ENCODE measurements at regions not wholly inside any gene's neighbourhood (a gene's known extent, or its start where the extent isn't known, plus 50 kb on each side); places are given as distances from the start of the nearest gene placed in this dataset.
A peak's percentile ranks its signal among the peaks of the same experiment; 100 is the strongest.

- TF ChIP-seq, protein P1, sequence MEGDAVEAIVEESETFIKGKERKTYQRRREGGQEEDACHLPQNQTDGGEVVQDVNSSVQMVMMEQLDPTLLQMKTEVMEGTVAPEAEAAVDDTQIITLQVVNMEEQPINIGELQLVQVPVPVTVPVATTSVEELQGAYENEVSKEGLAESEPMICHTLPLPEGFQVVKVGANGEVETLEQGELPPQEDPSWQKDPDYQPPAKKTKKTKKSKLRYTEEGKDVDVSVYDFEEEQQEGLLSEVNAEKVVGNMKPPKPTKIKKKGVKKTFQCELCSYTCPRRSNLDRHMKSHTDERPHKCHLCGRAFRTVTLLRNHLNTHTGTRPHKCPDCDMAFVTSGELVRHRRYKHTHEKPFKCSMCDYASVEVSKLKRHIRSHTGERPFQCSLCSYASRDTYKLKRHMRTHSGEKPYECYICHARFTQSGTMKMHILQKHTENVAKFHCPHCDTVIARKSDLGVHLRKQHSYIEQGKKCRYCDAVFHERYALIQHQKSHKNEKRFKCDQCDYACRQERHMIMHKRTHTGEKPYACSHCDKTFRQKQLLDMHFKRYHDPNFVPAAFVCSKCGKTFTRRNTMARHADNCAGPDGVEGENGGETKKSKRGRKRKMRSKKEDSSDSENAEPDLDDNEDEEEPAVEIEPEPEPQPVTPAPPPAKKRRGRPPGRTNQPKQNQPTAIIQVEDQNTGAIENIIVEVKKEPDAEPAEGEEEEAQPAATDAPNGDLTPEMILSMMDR (IDR thresholded peaks at IDR 0.05; ENCODE audit: insufficient read depth, low read length, severe bottlenecking), result no peak
- Histone ChIP-seq H3K4me3 (ENCODE audit: low read depth, low read length) (no peak overlapping the region), H3K27me3 (ENCODE audit: control insufficient read depth, insufficient read depth, low read length) (no peaks in the 10 kb centered on the region), H3K36me3 (ENCODE audit: control insufficient read depth, insufficient read depth, low read length) (no peaks in the 10 kb centered on the region)
- peak; percentile 18 for FAIRE-seq
- peak; percentile 15 for DNase-seq (ENCODE audit: low read depth)
Measured at GRCh38 chr14:85479306-85479705, 50.6 kb upstream of the FLRT2 start.

- Histone ChIP-seq H3K4me3 (ENCODE audit: low read depth, low read length) (no peak overlapping the region), H3K27me3 (ENCODE audit: control insufficient read depth, insufficient read depth, low read length) (no peaks in the 10 kb centered on the region), H3K36me3 (ENCODE audit: control insufficient read depth, insufficient read depth, low read length) (no peaks in the 10 kb centered on the region)
- DNase-seq (ENCODE audit: low read depth) (no peak), FAIRE-seq (no peak)
- TF ChIP-seq, protein P1 (IDR thresholded peaks at IDR 0.05; ENCODE audit: insufficient read depth, low read length, severe bottlenecking), result no peak
Measured at GRCh38 chr14:85479771-85480170, 50.2 kb upstream of the FLRT2 start.
